Right lobe of liver (tissue), 6 donors: ENCODE measurements at regions not wholly inside any gene's neighbourhood (a gene's known extent, or its start where the extent isn't known, plus 50 kb on each side); places are given as distances from the start of the nearest gene placed in this dataset.
A peak's percentile ranks its signal among the peaks of the same experiment; 100 is the strongest.

Experiments
- ATAC-seq, 4 donors: fragments of 200-7000 bp; cut with Tn5 transposase; one replicate each; pipeline ENCODE4 v1.9.1; 2020; ENCODE audit warnings: mild to moderate bottlenecking in 4 of 4, moderate library complexity in 4 of 4
- DNase-seq, 3 donors: peaks; one replicate each; pipeline ENCODE4 v3.0.0-alpha.2; 2020
- H3K27ac ChIP-seq, 3 donors: fragments of 200-600 bp; one replicate each; pipeline ENCODE4 v1.8.0; 2022
- H3K27me3 ChIP-seq, 2 donors: fragments of 200-600 bp; one replicate each; pipeline ENCODE4 v1.8.0; 2022
- H3K36me3 ChIP-seq, 4 donors: fragments of 200-600 bp; sonication (generic) in 1 of 4; one replicate each; pipeline versions ENCODE4 v1.5.1 to v1.8.0; 2017 to 2022; ENCODE audit warnings: control low read depth in 1 of 4
- H3K4me1 ChIP-seq, 4 donors: fragments of 200-600 bp; sonication (generic) in 1 of 4; one replicate each; pipeline versions ENCODE4 v1.5.1 to v1.8.0; 2017 to 2022; ENCODE audit warnings: control low read depth in 1 of 4
- H3K4me3 ChIP-seq, 3 donors: fragments of 200-600 bp; one replicate each; pipeline ENCODE4 v1.8.0; 2022
- H3K9me3 ChIP-seq, 4 donors: fragments of 200-600 bp; sonication (generic) in 1 of 4; one replicate each; pipeline versions ENCODE4 v1.5.1 to v1.8.0; 2017 to 2022; ENCODE audit warnings: control low read depth in 1 of 4
- POLR2A ChIP-seq: fragments of 450-650 bp; IDR thresholded peaks from one replicate; pipeline ENCODE4 v1.6.1; 2017; ENCODE audit warnings: antibody characterized with exemption, mild to moderate bottlenecking
- WGBS: methylation state at CpG from one replicate; pipeline ENCODE4 v1.1.6; 2018; ENCODE audit warnings: low coverage, low lambda C conversion rate; ENCODE audit not compliant: insufficient coverage; ENCODE audit errors: missing lambda C conversion rate; 5-methylcytosine and 5-hydroxymethylcytosine counted together
- intact Hi-C, 2 donors: fragments of 100-400 bp; cut with DNase I; formaldehyde crosslinking; loops; one replicate each; pipeline versions ENCODE4 v1.11.2 to v1.14.1; 2022
- TF ChIP-seq, protein P1 (sequence below), 4 donors: fragments of 200-600 bp in 3 of 4; fragments of 450-650 bp in 1 of 4; IDR thresholded peaks; one replicate each; pipeline versions ENCODE4 v1.5.1 to v1.8.0; 2016 to 2022; ENCODE audit warnings: antibody characterized with exemption in 4 of 4, mild to moderate bottlenecking in 2 of 4
- donor health status: DM: no; HTN: yes; CAD: no.
- donor health status: DM: no; HTN: no; CAD: no.
- donor health status: DM: no; HTN: no; CAD: no.
- donor health status: DM: no; HTN: yes; CAD: no.
- donor health status: DM: no; HTN: yes; CAD: no.

DNA sequence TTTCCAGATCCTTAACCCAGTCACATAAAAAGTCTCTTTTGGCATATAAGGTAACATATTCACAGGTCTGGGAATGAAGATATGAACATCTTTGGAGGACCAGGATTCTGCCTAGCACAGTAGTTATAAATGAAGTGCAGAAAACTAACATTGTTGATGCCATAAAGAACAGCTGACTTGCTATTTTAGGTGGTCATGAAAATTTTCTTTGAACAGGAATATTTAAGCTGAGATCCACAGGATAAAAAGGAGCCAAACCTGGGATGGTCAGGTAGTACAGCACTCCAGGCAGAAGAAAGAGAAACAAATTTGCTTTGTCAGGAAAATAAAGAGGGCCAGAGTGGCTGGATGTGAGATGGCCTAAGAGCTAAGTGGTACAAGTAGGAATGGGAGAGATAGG lies 80.0 kb downstream of the CENPW start:
- no peaks in the 10 kb centered on the region for H3K4me1 ChIP-seq
- H3K4me3 ChIP-seq = no peak overlapping the region
- TF ChIP-seq, protein P1, sequence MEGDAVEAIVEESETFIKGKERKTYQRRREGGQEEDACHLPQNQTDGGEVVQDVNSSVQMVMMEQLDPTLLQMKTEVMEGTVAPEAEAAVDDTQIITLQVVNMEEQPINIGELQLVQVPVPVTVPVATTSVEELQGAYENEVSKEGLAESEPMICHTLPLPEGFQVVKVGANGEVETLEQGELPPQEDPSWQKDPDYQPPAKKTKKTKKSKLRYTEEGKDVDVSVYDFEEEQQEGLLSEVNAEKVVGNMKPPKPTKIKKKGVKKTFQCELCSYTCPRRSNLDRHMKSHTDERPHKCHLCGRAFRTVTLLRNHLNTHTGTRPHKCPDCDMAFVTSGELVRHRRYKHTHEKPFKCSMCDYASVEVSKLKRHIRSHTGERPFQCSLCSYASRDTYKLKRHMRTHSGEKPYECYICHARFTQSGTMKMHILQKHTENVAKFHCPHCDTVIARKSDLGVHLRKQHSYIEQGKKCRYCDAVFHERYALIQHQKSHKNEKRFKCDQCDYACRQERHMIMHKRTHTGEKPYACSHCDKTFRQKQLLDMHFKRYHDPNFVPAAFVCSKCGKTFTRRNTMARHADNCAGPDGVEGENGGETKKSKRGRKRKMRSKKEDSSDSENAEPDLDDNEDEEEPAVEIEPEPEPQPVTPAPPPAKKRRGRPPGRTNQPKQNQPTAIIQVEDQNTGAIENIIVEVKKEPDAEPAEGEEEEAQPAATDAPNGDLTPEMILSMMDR (IDR thresholded peaks at IDR 0.05) = no peak
- no peak for TF ChIP-seq POLR2A
- intact Hi-C loops = no loop called here
- no peaks in the 10 kb centered on the region for H3K36me3 ChIP-seq
- no peaks in the 10 kb centered on the region for H3K27me3 ChIP-seq
- ATAC-seq = no peak
- H3K9me3 ChIP-seq = no peaks in the 10 kb centered on the region
- DNase-seq = no peak
- H3K27ac ChIP-seq = no peak overlapping the region

DNA sequence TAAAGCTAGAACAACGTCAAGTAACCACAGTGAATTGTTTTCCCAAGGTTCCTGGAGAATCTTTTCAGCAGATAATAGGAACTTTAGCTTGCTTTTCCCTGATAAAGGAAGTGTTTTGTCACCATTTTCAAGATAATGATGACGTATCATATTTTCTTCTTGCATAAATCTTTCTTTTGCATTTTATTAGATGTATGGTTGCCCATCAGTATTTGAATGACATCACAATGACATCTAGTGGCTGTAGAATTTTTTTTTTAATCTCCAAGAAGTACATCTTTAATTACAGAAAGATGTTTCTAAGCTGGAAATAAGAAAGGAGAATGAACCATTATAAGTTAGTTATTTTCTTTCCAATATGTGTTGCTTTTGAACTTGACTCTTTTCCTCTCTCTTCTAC lies 83.0 kb downstream of the CENPW start:
- H3K4me1 ChIP-seq = peaks cover 0 to 12% (median under 1%) of the 10 kb centered on the region in 4 donors
- no peak for TF ChIP-seq POLR2A
- TF ChIP-seq, protein P1 (IDR thresholded peaks at IDR 0.05) = peak in 2 of 4 donors; percentile 21 to 35
- 61% methylated on average over 2 of the region's 2 CpGs for WGBS

DNA sequence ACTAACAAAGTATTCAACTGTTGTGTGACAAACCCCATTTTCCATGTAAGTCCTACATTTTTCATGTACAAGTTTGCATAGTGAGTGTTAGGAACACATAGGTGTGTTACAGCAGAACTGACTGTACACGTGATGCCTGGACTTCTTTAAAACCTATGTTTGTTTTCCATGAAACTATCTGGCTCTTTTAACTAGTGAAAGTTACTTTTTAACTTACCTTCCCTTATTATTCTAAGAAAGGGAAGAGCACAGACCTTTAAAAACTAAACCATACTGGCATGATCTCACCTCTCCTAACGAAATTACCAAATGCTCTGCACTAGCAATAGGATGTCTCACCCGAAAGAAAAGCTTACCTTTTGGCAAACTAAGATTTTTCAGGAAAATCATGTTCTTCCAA lies 87.8 kb downstream of the CENPW start:
- peaks cover 0 to 12% (median 4%) of the 10 kb centered on the region in 4 donors for H3K4me1 ChIP-seq
- no peaks in the 10 kb centered on the region for H3K9me3 ChIP-seq
- no peak for DNase-seq
- 22% methylated on average over 3 of the region's 3 CpGs for WGBS
- peak; percentile 91 to 93 (median 93) for ATAC-seq
- TF ChIP-seq, protein P1 (IDR thresholded peaks at IDR 0.05) = no peak
- TF ChIP-seq POLR2A = no peak
- intact Hi-C loops = no loop called here
- no peaks in the 10 kb centered on the region for H3K27me3 ChIP-seq
- H3K27ac ChIP-seq = peak overlapping the region in 2 of 3 donors; percentile 34 to 39
- no peaks in the 10 kb centered on the region for H3K36me3 ChIP-seq
- H3K4me3 ChIP-seq = peak overlapping the region in 1 of 3 donors; percentile 19

More for the DNA sequence above, 83.0 kb downstream of the CENPW start:
- no peaks in the 10 kb centered on the region for H3K9me3 ChIP-seq
- no peaks in the 10 kb centered on the region for H3K27me3 ChIP-seq
- no peak overlapping the region for H3K4me3 ChIP-seq
- H3K27ac ChIP-seq = no peak overlapping the region
- intact Hi-C loops = no loop called here
- DNase-seq = no peak
- H3K36me3 ChIP-seq = no peaks in the 10 kb centered on the region
- ATAC-seq = no peak

DNA sequence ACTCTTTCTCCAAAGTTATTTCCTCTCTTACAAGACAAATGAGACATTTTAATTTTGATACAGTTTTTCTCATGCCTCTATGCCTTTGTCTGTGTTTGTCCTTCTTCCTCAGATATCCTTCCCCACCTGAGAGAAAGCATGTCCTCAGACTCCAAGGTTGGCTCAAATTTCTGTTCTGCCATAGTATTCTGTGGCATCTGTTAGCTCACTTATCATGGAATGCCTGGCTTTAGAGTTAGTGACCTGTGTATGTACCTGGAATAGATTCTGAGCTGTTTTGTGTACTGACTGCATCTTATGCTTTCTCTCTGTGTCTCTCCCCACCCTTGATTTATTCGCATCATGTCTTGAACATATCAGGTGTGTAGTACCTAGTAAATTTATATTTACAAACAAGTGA lies 90.0 kb downstream of the CENPW start:
- 79% methylated on average over 1 of the region's 1 CpG for WGBS

More for the DNA sequence above, 90.0 kb downstream of the CENPW start:
- ATAC-seq = no peak
- H3K36me3 ChIP-seq = no peaks in the 10 kb centered on the region
- intact Hi-C loops = no loop called here
- TF ChIP-seq POLR2A = no peak
- TF ChIP-seq, protein P1 (IDR thresholded peaks at IDR 0.05) = no peak
- H3K9me3 ChIP-seq = no peaks in the 10 kb centered on the region
- peaks cover 0 to 12% (median 4%) of the 10 kb centered on the region in 4 donors for H3K4me1 ChIP-seq
- H3K27ac ChIP-seq = no peak overlapping the region
- H3K4me3 ChIP-seq = no peak overlapping the region
- no peaks in the 10 kb centered on the region for H3K27me3 ChIP-seq
- DNase-seq = no peak
